Activated CD8-positive, alpha-beta memory T cell treated with anti-CD3 and anti-CD28 coated beads, Interleukin-2, amount 50 U/mL, for 24 hours (primary cell): ENCODE measurements at regions not wholly inside any gene's neighbourhood (a gene's known extent, or its start where the extent isn't known, plus 50 kb on each side); places are given as distances from the start of the nearest gene placed in this dataset.
"Not testable (repeated sequence)": the region's sequence is repeated elsewhere in the genome, so short reads cannot be mapped to it uniquely, and the experiment has no call there.

Experiments
- DNase-seq: peaks from one replicate; pipeline ENCODE4 v3.0.0-alpha.2; 2020; ENCODE audit errors: extremely low read depth

GRCh38 chr5:117431091-117431490, 856.5 kb upstream of the SEMA6A start:
- no peak for DNase-seq

- DNase-seq: no peak
Measured at GRCh38 chr5:117425163-117425562, 850.5 kb upstream of the SEMA6A start.

DNA sequence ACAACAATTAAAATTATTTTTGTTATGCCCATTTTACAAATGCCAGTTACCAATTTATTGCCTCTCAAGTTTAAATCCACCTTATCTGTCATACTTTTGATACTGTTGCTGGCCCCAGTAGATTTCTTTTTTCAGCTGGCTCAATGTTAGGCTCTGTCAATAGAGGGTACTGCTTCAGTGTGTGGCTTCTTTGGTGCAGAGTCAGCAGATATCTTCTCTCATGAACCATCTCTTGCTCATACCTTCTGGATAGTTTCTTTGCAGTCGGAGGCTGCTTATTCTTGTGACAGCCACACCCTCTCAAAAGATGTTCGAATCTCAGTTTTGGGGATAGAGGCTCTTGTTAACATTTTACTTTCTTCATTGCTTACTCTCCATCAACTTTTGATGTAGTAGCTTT, 849.9 kb upstream of the SEMA6A start:
- no peak for DNase-seq

DNA sequence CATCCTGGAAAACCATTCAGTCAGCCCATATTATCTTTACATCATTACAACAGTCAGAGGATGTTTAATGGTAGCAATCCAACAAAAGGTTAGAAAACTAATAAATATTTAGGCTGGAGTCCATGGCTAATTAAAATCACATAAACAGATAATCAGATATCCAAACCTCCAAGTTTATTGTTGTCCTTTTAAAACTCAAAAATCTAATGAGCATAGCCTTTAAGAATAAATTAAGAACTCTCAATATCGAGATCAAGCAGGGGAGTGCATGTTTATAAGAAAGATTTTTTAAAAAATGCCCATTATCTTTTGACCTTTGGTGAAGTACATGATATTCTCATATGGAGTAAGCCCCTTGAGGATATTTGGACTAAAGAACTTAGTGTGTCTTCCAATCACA, 842.9 kb upstream of the SEMA6A start:
- DNase-seq: no peak

- DNase-seq: no peak
Measured at GRCh38 chr5:117414926-117415325, 840.3 kb upstream of the SEMA6A start.

DNA sequence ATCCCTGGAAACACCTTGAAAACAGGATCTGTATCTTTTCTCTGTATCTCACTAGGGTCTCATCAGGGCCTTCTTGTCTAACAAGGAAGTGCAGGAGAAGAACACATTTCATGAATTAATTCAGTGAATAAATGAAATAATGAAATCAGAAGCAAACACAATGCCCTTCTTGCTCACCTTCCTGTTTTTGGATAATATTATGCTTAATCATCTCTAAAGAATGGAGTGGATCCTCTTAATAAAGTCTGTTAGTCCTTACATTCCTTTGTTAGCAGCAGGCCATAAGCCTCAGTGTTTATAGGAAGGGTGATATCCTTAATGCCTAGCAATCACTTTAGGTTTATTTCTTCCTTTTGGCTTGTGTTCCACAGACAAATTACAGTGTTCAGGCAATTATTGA, 837.1 kb upstream of the SEMA6A start:
- DNase-seq: no peak

DNA sequence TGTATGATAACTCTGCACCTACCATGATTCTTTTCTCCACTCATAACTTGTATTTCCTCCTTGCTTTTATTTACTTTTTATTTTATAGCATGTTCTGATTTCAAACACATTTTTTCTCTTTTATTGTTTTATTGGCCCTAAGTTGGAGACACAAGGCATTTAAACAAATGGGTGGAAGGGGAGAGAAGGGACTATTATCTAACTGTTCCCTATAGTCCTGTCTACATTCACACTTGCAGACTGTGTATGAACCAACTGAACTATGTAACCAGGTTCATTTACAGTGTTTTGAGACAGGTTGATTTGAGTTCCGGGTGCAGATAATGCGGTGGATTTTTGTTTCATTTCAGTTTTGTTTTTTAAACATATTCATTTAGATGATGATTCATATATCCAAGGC, 830.6 kb upstream of the SEMA6A start:
- no peak for DNase-seq

DNA sequence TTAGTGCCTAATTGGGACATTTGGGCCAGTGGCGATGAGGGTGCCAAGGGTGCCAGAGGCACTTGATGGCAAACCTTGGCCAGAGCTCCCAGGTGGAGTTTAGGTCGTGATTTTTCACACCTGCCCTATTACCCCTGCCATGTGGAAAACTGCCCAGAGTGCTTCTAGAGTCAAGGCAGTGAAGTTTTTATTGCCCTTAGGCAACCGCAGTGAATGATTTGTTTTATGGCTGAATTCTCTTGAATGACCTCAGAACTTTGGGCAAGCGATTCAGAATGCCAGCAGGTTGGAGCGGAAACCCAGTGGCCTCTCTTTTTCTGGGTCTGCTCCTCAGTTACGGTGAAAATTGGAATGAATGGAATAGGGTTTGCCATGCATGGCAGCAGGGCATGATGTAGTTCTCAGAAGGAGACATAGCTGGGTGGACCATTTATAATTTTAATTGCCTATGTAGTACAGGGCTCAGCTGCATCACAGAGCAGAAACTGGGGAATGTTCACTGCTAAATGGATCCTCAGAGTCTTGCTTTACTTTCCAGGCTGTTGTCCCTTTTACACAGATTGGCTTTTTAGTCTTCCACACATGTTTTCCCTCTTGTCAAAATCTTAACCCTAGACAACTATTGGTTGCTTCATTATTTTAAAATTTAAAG, 820.0 kb upstream of the SEMA6A start:
- DNase-seq: no peak

DNA sequence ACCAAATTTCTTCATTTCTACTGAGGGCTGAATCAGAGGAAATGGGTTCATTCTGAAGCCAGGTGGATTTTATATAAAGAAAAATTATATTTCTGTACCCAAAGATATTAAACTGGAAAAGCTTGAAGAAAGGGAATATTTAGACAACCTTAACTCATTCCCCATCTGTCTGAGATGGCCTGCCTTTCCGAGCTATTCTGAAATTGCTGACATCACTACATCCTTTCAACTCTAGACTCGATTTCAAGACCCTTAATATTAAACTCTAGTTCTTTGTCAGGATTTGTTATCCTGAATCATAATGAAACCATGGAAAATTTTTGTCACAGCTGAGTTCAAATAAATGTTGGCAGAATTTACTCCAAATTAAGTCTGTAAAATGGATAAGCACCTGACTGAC, 818.5 kb upstream of the SEMA6A start:
- no peak for DNase-seq

- DNase-seq: no peak
Measured at GRCh38 chr5:117380316-117380715, 805.7 kb upstream of the SEMA6A start.

GRCh38 chr5:117379521-117379920, 804.9 kb upstream of the SEMA6A start:
- DNase-seq: no peak

DNA sequence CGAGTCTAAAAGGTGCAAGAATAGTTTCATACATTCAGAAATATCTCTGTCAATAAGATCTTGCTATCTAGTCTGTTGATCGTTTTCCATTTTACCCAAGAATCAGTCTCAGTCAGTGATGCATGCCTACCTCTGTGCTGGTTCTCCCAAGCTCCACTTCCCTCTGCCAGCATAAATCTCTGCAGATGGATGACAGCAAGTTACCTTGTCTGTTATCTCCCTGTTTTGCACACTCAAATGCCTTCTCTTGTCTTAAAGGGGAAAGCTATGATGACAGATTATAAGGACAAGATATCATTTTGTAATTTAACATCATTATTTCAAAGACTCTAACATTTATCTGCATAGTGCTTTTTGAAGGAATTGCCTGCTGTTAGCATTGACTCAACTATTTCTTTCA, 802.1 kb upstream of the SEMA6A start:
- DNase-seq: no peak

DNA sequence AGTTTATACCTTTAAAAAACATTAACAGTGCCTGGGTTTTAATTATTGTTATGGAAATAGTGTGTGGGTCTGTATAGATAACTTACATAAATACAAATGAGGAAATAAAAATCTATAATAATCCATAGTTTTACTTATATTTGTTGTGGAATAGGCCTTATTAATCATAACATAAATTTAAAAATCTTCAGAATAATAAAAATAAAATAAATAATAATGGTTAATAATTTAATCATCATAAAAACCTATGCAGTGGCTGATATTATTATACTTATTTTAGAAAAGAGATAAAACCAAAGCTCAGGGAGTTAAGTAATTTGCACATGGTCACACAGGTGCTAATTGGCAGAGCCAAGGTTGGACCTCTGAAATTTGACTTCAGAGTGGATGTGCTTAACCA, 785.3 kb upstream of the SEMA6A start:
- no peak for DNase-seq

GRCh38 chr5:117357886-117358285, 783.3 kb upstream of the SEMA6A start:
- DNase-seq: no peak

DNA sequence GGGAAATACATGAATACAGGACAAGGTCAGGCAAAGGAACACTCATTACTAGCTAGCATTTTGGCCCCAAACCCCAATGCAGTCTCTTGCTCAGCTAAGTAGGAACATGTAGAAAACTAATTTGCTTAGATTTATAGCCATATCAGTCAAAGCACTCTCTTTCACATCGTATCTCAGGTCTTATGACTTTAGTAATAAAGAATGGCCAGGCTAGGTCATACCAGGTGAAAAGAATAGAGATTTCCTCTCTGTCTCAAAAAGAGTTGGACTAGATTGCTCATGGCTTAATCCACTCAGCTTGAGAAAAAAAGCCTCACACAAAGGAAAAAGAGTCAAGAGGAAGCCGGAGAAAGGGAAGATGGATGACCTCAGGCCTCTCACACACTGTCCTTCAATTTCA, 772.7 kb upstream of the SEMA6A start:
- no peak for DNase-seq

- not testable (repeated sequence) for DNase-seq
Measured at GRCh38 chr5:117343726-117344125, 769.1 kb upstream of the SEMA6A start.

DNA sequence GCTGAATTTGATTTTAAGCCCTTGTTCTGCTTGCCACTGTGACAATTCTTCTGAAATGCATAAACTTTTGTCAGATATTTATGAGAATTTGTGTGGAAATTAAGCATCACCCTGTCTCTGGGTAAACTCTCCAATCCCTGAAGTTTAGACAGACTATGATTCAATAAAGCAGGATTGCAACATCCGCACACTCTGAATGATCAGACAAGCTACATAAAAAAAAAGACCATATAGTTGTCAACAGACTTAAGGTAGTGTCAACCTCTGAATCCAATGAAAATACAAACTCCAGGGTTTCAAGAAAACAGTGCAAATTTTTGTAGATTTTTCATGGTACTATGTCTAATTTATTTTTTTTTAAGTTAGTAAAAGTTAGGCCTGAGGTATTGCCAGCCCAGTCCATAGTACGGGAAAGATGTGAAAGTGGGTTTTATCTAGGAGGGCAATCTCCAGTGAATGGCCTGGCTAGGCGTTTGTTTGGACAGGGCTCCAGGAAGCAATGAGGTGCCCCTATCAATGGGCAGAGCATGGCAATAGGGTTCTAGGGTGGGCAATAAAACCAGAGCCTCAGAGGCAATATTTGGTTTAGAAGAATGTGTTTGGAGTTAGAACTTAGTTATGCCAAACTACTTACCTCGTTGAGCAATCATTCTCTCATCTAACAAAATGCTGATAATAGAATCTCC, 762.6 kb upstream of the SEMA6A start:
- DNase-seq: no peak

- DNase-seq: no peak
Measured at GRCh38 chr5:117336208-117336607, 761.6 kb upstream of the SEMA6A start.

DNA sequence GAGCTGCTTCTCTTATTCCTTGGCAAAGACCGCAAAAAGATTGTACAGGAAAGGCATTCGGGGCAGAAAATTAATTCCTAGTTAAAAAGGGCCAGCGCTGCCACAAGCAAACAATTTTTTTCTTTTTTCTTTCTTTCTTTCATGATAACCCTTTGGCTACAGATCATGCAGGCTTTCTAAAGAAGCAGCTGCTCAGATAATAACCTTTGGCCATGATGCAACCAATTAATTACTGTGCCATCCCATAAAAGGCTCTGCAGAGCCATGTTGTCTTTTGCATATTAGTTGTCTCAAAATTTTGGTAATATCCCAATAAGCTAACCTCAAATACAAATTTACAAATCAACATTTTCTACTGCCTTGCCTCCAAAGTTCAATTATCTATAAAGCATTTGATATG, 758.4 kb upstream of the SEMA6A start:
- no peak for DNase-seq

GRCh38 chr5:117332341-117332740, 757.7 kb upstream of the SEMA6A start:
- no peak for DNase-seq

GRCh38 chr5:117327511-117327910, 752.9 kb upstream of the SEMA6A start:
- no peak for DNase-seq

GRCh38 chr5:117326997-117327396, 752.4 kb upstream of the SEMA6A start:
- DNase-seq: no peak

GRCh38 chr5:117318528-117318927, 743.9 kb upstream of the SEMA6A start:
- no peak for DNase-seq

DNA sequence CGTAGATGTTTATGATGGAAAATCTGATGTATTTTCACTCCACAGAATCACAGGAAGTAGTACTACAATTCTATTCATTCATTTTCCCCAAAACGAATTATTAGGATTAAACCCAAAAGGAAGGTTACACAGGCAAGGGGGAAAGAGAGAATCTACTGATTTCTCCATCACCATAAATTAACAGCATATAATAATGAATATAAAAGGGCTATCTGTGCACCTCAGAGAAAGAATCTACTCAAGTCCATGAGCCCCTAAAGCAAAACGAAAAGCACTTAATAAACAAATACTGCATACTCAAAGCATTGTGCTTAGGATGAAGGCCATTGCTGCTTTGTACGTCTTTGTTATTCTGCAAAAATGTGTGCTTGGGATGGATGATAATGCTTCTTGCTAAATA, 740.5 kb upstream of the SEMA6A start:
- DNase-seq: no peak
